OCI-LY7 (cell line): ENCODE measurements at regions not wholly inside any gene's neighbourhood (a gene's known extent, or its start where the extent isn't known, plus 50 kb on each side); places are given as distances from the start of the nearest gene placed in this dataset.

Source experiments
- EZH2phosphoT487 ChIP-seq: fragments of 200-600 bp; sonication (generic); IDR thresholded peaks from 2 replicates; pipeline ENCODE4 v1.6.1; 2018; ENCODE audit warnings: low read depth, borderline replicate concordance, mild to moderate bottlenecking, mixed run types, antibody characterized with exemption, low read length, moderate library complexity, mixed read lengths
- TF ChIP-seq, protein P1 (sequence below): fragments of 200-600 bp; sonication (generic); conservative IDR thresholded peaks from 2 replicates; pipeline ENCODE4 v1.5.1; 2014; ENCODE audit warnings: mild to moderate bottlenecking, antibody characterized with exemption, low read length, moderate library complexity, mixed read lengths

DNA sequence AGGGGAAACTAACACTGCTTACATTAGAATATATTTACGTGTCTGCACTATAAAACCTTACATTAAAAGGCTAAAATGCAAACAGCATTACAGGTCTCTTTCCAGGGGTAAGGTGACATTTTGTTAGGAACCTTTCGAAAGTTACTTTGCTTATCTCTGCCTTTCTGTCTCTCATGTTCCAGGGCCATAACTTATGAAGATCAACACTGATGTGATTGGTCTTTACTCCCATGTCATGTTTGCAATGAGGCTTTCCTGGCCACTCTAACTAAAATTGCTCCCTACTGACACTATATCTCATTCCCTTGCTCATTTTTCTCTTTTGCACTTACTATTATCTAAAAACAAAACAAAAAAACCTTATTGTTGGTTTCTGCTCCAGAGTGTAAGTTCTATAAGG, 119.0 kb downstream of the JRKL start:
- TF ChIP-seq EZH2phosphoT487: no peak
- TF ChIP-seq, protein P1, sequence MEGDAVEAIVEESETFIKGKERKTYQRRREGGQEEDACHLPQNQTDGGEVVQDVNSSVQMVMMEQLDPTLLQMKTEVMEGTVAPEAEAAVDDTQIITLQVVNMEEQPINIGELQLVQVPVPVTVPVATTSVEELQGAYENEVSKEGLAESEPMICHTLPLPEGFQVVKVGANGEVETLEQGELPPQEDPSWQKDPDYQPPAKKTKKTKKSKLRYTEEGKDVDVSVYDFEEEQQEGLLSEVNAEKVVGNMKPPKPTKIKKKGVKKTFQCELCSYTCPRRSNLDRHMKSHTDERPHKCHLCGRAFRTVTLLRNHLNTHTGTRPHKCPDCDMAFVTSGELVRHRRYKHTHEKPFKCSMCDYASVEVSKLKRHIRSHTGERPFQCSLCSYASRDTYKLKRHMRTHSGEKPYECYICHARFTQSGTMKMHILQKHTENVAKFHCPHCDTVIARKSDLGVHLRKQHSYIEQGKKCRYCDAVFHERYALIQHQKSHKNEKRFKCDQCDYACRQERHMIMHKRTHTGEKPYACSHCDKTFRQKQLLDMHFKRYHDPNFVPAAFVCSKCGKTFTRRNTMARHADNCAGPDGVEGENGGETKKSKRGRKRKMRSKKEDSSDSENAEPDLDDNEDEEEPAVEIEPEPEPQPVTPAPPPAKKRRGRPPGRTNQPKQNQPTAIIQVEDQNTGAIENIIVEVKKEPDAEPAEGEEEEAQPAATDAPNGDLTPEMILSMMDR: no peak
